CD4-positive, alpha-beta T cell (primary cell): ENCODE measurements at regions not wholly inside any gene's neighbourhood (a gene's known extent, or its start where the extent isn't known, plus 50 kb on each side); places are given as distances from the start of the nearest gene placed in this dataset.

Experiments
- ATAC-seq: fragments of 200-7000 bp; cut with Tn5 transposase; one replicate; pipeline ENCODE4 v1.10.0; 2022; ENCODE audit warnings: mild to moderate bottlenecking; ENCODE audit not compliant: poor library complexity
- CTCF ChIA-PET: fragments of 350-600 bp; sonication (Branson Sonifier 250); formaldehyde crosslinking; loops from one replicate; lab custom pipeline; 2021; ENCODE audit warnings: antibody characterized with exemption, inconsistent platforms; lab: Charles Lee
- POLR2A ChIA-PET: fragments of 350-600 bp; sonication (Branson Sonifier 250); formaldehyde crosslinking; loops from one replicate; lab custom pipeline; 2021; ENCODE audit warnings: antibody characterized with exemption, inconsistent platforms; lab: Charles Lee
- DNase-seq, 14 experiments: peaks; one replicate each; pipeline ENCODE4 v3.0.0-alpha.2; 2013 to 2020; ENCODE audit warnings: mixed read lengths in 2 of 14
- H3K27ac ChIP-seq, 2 donors: one replicate each; pipeline versions ENCODE4 v1.5.1 to v1.7.0; 2013; ENCODE audit warnings: low read length in 2 of 2, low read depth in 1 of 2, mild to moderate bottlenecking in 1 of 2
- H3K27me3 ChIP-seq, 2 experiments: 1 replicate in 1 of 2; 2 replicates in 1 of 2; pipeline versions ENCODE4 v1.6.1 to v1.7.0; 2013; ENCODE audit warnings: low read length in 2 of 2, control low read depth in 1 of 2, mild to moderate bottlenecking in 1 of 2, moderate library complexity in 1 of 2; ENCODE audit not compliant: insufficient read depth in 2 of 2, control insufficient read depth in 1 of 2
- H3K36me3 ChIP-seq: one replicate; pipeline ENCODE4 v1.6.1; 2013; ENCODE audit warnings: low read length, control low read depth; ENCODE audit not compliant: insufficient read depth
- H3K4me1 ChIP-seq: one replicate; pipeline ENCODE4 v1.6.1; 2013; ENCODE audit warnings: low read length, control low read depth; ENCODE audit not compliant: insufficient read depth
- H3K4me3 ChIP-seq: one replicate; pipeline ENCODE4 v1.5.1; 2013; ENCODE audit warnings: mild to moderate bottlenecking, low read length, moderate library complexity
- H3K9me3 ChIP-seq, 2 experiments: 1 replicate in 1 of 2; 2 replicates in 1 of 2; pipeline versions ENCODE4 v1.6.1 to v1.7.0; 2013; ENCODE audit warnings: low read length in 2 of 2, mild to moderate bottlenecking in 2 of 2, control low read depth in 1 of 2, moderate library complexity in 1 of 2; ENCODE audit not compliant: control insufficient read depth in 1 of 2, insufficient read depth in 1 of 2
- H3K27ac Mint-ChIP-seq: one replicate; pipeline ENCODE4 v1.8.0; 2020; ENCODE audit warnings: mixed read lengths
- H3K27me3 Mint-ChIP-seq: one replicate; pipeline ENCODE4 v1.8.0; 2021; ENCODE audit warnings: mixed read lengths
- H3K36me3 Mint-ChIP-seq: one replicate; pipeline ENCODE4 v1.8.0; 2021; ENCODE audit warnings: low read depth, mixed read lengths
- H3K4me1 Mint-ChIP-seq: one replicate; pipeline ENCODE4 v1.8.0; 2021; ENCODE audit warnings: low read depth, mixed read lengths
- H3K4me3 Mint-ChIP-seq: one replicate; pipeline ENCODE4 v1.8.0; 2020; ENCODE audit warnings: mild to moderate bottlenecking, mixed read lengths
- H3K9me3 Mint-ChIP-seq: one replicate; pipeline ENCODE4 v1.8.0; 2020; ENCODE audit warnings: mixed read lengths
- CTCF ChIP-seq: fragments of 200-600 bp; IDR thresholded peaks from one replicate; pipeline ENCODE4 v1.8.0; 2022; ENCODE audit warnings: antibody characterized with exemption, mild to moderate bottlenecking
- intact Hi-C, 2 experiments: fragments of 100-400 bp; cut with DNase I in 1 of 2; cut with micrococcal nuclease in 1 of 2; formaldehyde crosslinking; loops; one replicate each; pipeline versions ENCODE4 v1.15.1 to v1.9.0; 2023 to 2025; cut with DNase I, micrococcal nuclease

GRCh38 chr3:154844863-154845262, 235.3 kb upstream of the MME start:
- H3K9me3 ChIP-seq: no peaks in the 10 kb centered on the region
- POLR2A ChIA-PET: no interaction called here
- CTCF ChIA-PET: no interaction called here
- no peak overlapping the region for H3K4me3 Mint-ChIP-seq
- H3K27ac ChIP-seq: no peak overlapping the region
- no peaks in the 10 kb centered on the region for H3K27me3 Mint-ChIP-seq
- no peak for ATAC-seq
- no peak overlapping the region for H3K4me3 ChIP-seq
- no peaks in the 10 kb centered on the region for H3K36me3 ChIP-seq
- H3K27ac Mint-ChIP-seq: no peak overlapping the region
- H3K4me1 Mint-ChIP-seq: no peaks in the 10 kb centered on the region
- no peaks in the 10 kb centered on the region for H3K36me3 Mint-ChIP-seq
- no peaks in the 10 kb centered on the region for H3K9me3 Mint-ChIP-seq
- H3K4me1 ChIP-seq: no peaks in the 10 kb centered on the region
- intact Hi-C loops: no loop called here
- no peaks in the 10 kb centered on the region for H3K27me3 ChIP-seq
- DNase-seq: no peak
- TF ChIP-seq CTCF: no peak

GRCh38 chr3:154843647-154844046, 236.5 kb upstream of the MME start:
- H3K27me3 Mint-ChIP-seq: no peaks in the 10 kb centered on the region

GRCh38 chr3:154842536-154842935, 237.6 kb upstream of the MME start:
- Mint-ChIP-seq H3K36me3 (no peaks in the 10 kb centered on the region), H3K27me3 (no peaks in the 10 kb centered on the region), H3K27ac (no peak overlapping the region), H3K9me3 (no peaks in the 10 kb centered on the region), H3K4me1 (no peaks in the 10 kb centered on the region), H3K4me3 (no peak overlapping the region)
- ChIA-PET CTCF (no interaction called here), POLR2A (no interaction called here)
- intact Hi-C loops: no loop called here
- no peak overlapping the region for H3K27ac ChIP-seq
- DNase-seq: no peak
- H3K27me3 ChIP-seq: no peaks in the 10 kb centered on the region
- no peaks in the 10 kb centered on the region for H3K36me3 ChIP-seq
- TF ChIP-seq CTCF: no peak
- no peak for ATAC-seq
- no peaks in the 10 kb centered on the region for H3K9me3 ChIP-seq
- no peaks in the 10 kb centered on the region for H3K4me1 ChIP-seq
- no peak overlapping the region for H3K4me3 ChIP-seq

More at GRCh38 chr3:154843647-154844046, 236.5 kb upstream of the MME start:
- Mint-ChIP-seq H3K27ac (no peak overlapping the region), H3K9me3 (no peaks in the 10 kb centered on the region), H3K4me3 (no peak overlapping the region), H3K36me3 (no peaks in the 10 kb centered on the region), H3K4me1 (no peaks in the 10 kb centered on the region)
- H3K4me1 ChIP-seq: no peaks in the 10 kb centered on the region
- intact Hi-C loops: no loop called here
- DNase-seq (no peak), ATAC-seq (no peak)
- H3K27ac ChIP-seq: no peak overlapping the region
- CTCF ChIA-PET: no interaction called here
- H3K4me3 ChIP-seq: no peak overlapping the region
- no peaks in the 10 kb centered on the region for H3K27me3 ChIP-seq
- POLR2A ChIA-PET: no interaction called here
- H3K36me3 ChIP-seq: no peaks in the 10 kb centered on the region
- TF ChIP-seq CTCF: no peak
- no peaks in the 10 kb centered on the region for H3K9me3 ChIP-seq
